ENCODE measurements at regions not wholly inside any gene's neighbourhood (a gene's known extent, or its start where the extent isn't known, plus 50 kb on each side); places are given as distances from the start of the nearest gene placed in this dataset.
A peak's percentile ranks its signal among the peaks of the same experiment; 100 is the strongest.
"Not testable (repeated sequence)": the region's sequence is repeated elsewhere in the genome, so short reads cannot be mapped to it uniquely, and the experiment has no call there.

- DNase-seq (ENCODE audit: low read depth) = no peak
- peak overlapping the region; percentile 46 for H3K4me3 ChIP-seq (ENCODE audit: low read depth, low read length)
- TF ChIP-seq CTCF (conservative IDR thresholded peaks at IDR 0.05; ENCODE audit: low read depth, low read length) = no peak
Measured at GRCh38 chr3:103554451-103554850, 1119.6 kb downstream of the ZPLD1 start.

GRCh38 chr3:103564116-103564515 is 1129.3 kb downstream of the ZPLD1 start:
- not testable (repeated sequence) for H3K4me3 ChIP-seq (ENCODE audit: low read depth, low read length); DNase-seq (ENCODE audit: low read depth)

GRCh38 chr3:103585809-103586208 is 1151.0 kb downstream of the ZPLD1 start:
- no peak for DNase-seq (ENCODE audit: low read depth)
- H3K4me3 ChIP-seq (ENCODE audit: low read depth, low read length) = no peak overlapping the region
- TF ChIP-seq CTCF (conservative IDR thresholded peaks at IDR 0.05; ENCODE audit: low read depth, low read length) = no peak

- H3K4me3 ChIP-seq (ENCODE audit: low read depth, low read length) = no peak overlapping the region
- TF ChIP-seq CTCF (conservative IDR thresholded peaks at IDR 0.05; ENCODE audit: low read depth, low read length) = no peak
- no peak for DNase-seq (ENCODE audit: low read depth)
Measured at GRCh38 chr3:103589770-103590169, 1155.0 kb downstream of the ZPLD1 start.

- TF ChIP-seq CTCF (conservative IDR thresholded peaks at IDR 0.05; ENCODE audit: low read depth, low read length) = no peak
- no peak overlapping the region for H3K4me3 ChIP-seq (ENCODE audit: low read depth, low read length)
- DNase-seq (ENCODE audit: low read depth) = no peak
Measured at GRCh38 chr3:103600844-103601243, 1166.0 kb downstream of the ZPLD1 start.

- no peak for DNase-seq (ENCODE audit: low read depth)
- TF ChIP-seq CTCF (conservative IDR thresholded peaks at IDR 0.05; ENCODE audit: low read depth, low read length) = no peak
- no peak overlapping the region for H3K4me3 ChIP-seq (ENCODE audit: low read depth, low read length)
Measured at GRCh38 chr3:103601666-103602065, 1166.9 kb downstream of the ZPLD1 start.

GRCh38 chr3:103609472-103609871 is 1174.7 kb downstream of the ZPLD1 start:
- no peak for DNase-seq (ENCODE audit: low read depth)
- H3K4me3 ChIP-seq (ENCODE audit: low read depth, low read length) = no peak overlapping the region
- peak; percentile 43 for TF ChIP-seq CTCF (conservative IDR thresholded peaks at IDR 0.05; ENCODE audit: low read depth, low read length)
